Osteoblast (primary cell): ENCODE measurements at regions not wholly inside any gene's neighbourhood (a gene's known extent, or its start where the extent isn't known, plus 50 kb on each side); places are given as distances from the start of the nearest gene placed in this dataset.
"Not testable (repeated sequence)": the region's sequence is repeated elsewhere in the genome, so short reads cannot be mapped to it uniquely, and the experiment has no call there.

Experiments used
- DNase-seq: peaks from one replicate; pipeline ENCODE4 v3.0.0; 2011; ENCODE audit warnings: low spot score, mixed read lengths; ENCODE audit not compliant: insufficient read length; ENCODE audit errors: missing footprints
- H2AFZ ChIP-seq: 2 replicates; pipeline ENCODE4 v1.6.0; 2011; ENCODE audit warnings: mild to moderate bottlenecking, low read length
- H3K27ac ChIP-seq: 2 replicates; pipeline ENCODE4 v1.5.1; 2011; ENCODE audit warnings: mild to moderate bottlenecking, low read depth, low read length, moderate library complexity
- H3K27me3 ChIP-seq: 2 replicates; pipeline ENCODE4 v1.6.0; 2012; ENCODE audit warnings: mild to moderate bottlenecking, control low read depth, inconsistent platforms, low read length, moderate library complexity; ENCODE audit not compliant: insufficient read depth
- H3K36me3 ChIP-seq: 2 replicates; pipeline ENCODE4 v1.5.1; 2011; ENCODE audit warnings: mild to moderate bottlenecking, low read length, control low read depth, moderate library complexity; ENCODE audit not compliant: insufficient read depth
- H3K4me1 ChIP-seq: 2 replicates; pipeline ENCODE4 v1.5.1; 2011; ENCODE audit warnings: mild to moderate bottlenecking, low read length, control low read depth, moderate library complexity; ENCODE audit not compliant: insufficient read depth
- H3K4me2 ChIP-seq: 2 replicates; pipeline ENCODE4 v1.6.0; 2011; ENCODE audit warnings: mild to moderate bottlenecking, low read length; ENCODE audit not compliant: insufficient read depth
- H3K4me3 ChIP-seq: fragments of 200-600 bp; sonication (generic); 3 replicates; pipeline ENCODE4 v1.5.1; 2012; ENCODE audit warnings: mild to moderate bottlenecking, low read length, inconsistent platforms; ENCODE audit not compliant: insufficient read depth
- H3K79me2 ChIP-seq: 2 replicates; pipeline ENCODE4 v1.6.0; 2012; ENCODE audit warnings: mild to moderate bottlenecking, low read length, control low read depth, inconsistent platforms; ENCODE audit not compliant: insufficient read depth
- H3K9me3 ChIP-seq: 2 replicates; pipeline ENCODE4 v1.5.1; 2011; ENCODE audit warnings: low read depth, low read length, control low read depth
- H4K20me1 ChIP-seq: 2 replicates; pipeline ENCODE4 v1.6.0; 2012; ENCODE audit warnings: mild to moderate bottlenecking, low read length, control low read depth; ENCODE audit not compliant: insufficient read depth
- CTCF ChIP-seq: IDR thresholded peaks from 2 replicates; pipeline ENCODE4 v1.5.1; 2011; ENCODE audit warnings: mild to moderate bottlenecking, low read depth, low read length, moderate library complexity; ENCODE audit errors: extremely low read depth

DNA sequence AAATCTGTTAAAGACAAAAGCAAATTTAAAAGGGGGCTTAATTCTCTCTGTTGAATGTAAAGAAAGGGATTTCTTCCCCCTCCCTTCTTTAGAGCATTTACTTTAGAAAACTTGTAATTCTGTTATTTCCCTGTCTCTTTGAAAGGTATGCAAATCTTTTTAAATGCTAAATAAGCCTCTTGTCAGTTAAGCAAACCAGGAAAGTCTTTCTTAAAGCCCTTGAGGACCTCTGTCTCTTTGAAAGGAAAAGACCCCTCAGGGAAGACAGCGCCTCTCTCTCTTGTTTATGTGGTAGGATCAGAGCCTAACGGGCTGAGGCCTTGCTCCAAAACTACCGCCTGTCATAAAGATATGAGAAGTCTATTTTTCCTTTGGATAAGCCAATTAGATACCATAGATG, 139.9 kb upstream of the CDH7 start:
- Histone ChIP-seq H3K4me3 (no peak overlapping the region), H2AFZ (no peak overlapping the region), H3K79me2 (no peaks in the 10 kb centered on the region), H3K27me3 (no peaks in the 10 kb centered on the region), H3K27ac (no peak overlapping the region), H3K4me2 (no peak overlapping the region), H3K4me1 (no peaks in the 10 kb centered on the region), H4K20me1 (no peaks in the 10 kb centered on the region), H3K9me3 (peaks cover 3% of the 10 kb centered on the region), H3K36me3 (no peaks in the 10 kb centered on the region)
- no peak for TF ChIP-seq CTCF
- DNase-seq: no peak

DNA sequence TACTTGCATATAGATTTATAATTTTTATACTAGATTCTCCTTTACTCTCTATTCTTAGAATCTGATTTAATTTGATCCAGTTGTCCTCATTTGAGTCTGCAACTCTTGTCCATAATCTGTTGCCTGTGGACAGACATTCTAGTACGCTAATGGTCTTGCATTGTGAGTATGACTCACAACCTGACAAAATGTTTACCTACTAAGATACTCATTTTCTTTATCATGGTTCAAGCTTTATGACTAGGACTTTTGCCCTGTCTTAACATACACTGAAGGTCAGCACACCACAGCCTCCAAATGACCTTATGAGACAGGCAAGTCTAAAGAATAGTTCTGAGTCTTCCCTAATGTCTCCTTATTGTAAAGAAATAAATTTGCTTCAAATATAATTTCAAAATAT, 142.3 kb upstream of the CDH7 start:
- no peak overlapping the region for H3K4me2 ChIP-seq
- H2AFZ ChIP-seq: no peak overlapping the region
- no peaks in the 10 kb centered on the region for H4K20me1 ChIP-seq
- H3K4me1 ChIP-seq: no peaks in the 10 kb centered on the region
- no peak for DNase-seq
- no peak for TF ChIP-seq CTCF
- H3K4me3 ChIP-seq: no peak overlapping the region
- H3K27me3 ChIP-seq: no peaks in the 10 kb centered on the region
- H3K36me3 ChIP-seq: no peaks in the 10 kb centered on the region
- peaks cover 3% of the 10 kb centered on the region for H3K9me3 ChIP-seq
- H3K27ac ChIP-seq: no peak overlapping the region
- H3K79me2 ChIP-seq: no peaks in the 10 kb centered on the region

GRCh38 chr18:65607161-65607560, 143.7 kb upstream of the CDH7 start:
- Histone ChIP-seq H3K36me3 (no peaks in the 10 kb centered on the region), H3K4me2 (no peak overlapping the region), H3K4me3 (no peak overlapping the region), H2AFZ (no peak overlapping the region), H3K9me3 (peaks cover 3% of the 10 kb centered on the region), H3K4me1 (no peaks in the 10 kb centered on the region), H3K27ac (no peak overlapping the region), H3K79me2 (no peaks in the 10 kb centered on the region), H4K20me1 (no peaks in the 10 kb centered on the region), H3K27me3 (no peaks in the 10 kb centered on the region)
- TF ChIP-seq CTCF: no peak
- DNase-seq: no peak

GRCh38 chr18:65606551-65607130, 144.2 kb upstream of the CDH7 start:
- no peak overlapping the region for H3K4me2 ChIP-seq
- no peak overlapping the region for H2AFZ ChIP-seq
- H4K20me1 ChIP-seq: no peaks in the 10 kb centered on the region
- no peaks in the 10 kb centered on the region for H3K27me3 ChIP-seq
- H3K4me3 ChIP-seq: no peak overlapping the region
- H3K36me3 ChIP-seq: no peaks in the 10 kb centered on the region
- no peak overlapping the region for H3K27ac ChIP-seq
- peaks cover 3% of the 10 kb centered on the region for H3K9me3 ChIP-seq
- H3K79me2 ChIP-seq: no peaks in the 10 kb centered on the region
- no peak for DNase-seq
- no peaks in the 10 kb centered on the region for H3K4me1 ChIP-seq
- TF ChIP-seq CTCF: no peak

- H2AFZ ChIP-seq: not testable (repeated sequence)
Measured at GRCh38 chr18:65605352-65605751, 145.5 kb upstream of the CDH7 start.

More at GRCh38 chr18:65605352-65605751, 145.5 kb upstream of the CDH7 start:
- not testable (repeated sequence) for H3K79me2 ChIP-seq, H3K36me3 ChIP-seq, H3K27ac ChIP-seq, H3K27me3 ChIP-seq, H3K4me2 ChIP-seq, H3K4me3 ChIP-seq, H3K4me1 ChIP-seq, H3K9me3 ChIP-seq, DNase-seq, H4K20me1 ChIP-seq
